Heart left ventricle (tissue), 13 donors: ENCODE measurements at regions not wholly inside any gene's neighbourhood (a gene's known extent, or its start where the extent isn't known, plus 50 kb on each side); places are given as distances from the start of the nearest gene placed in this dataset.

ENCODE experiments used
- POLR2A ChIP-seq, 2 donors: fragments of 450-650 bp; IDR thresholded peaks; one replicate each; pipeline ENCODE4 v1.6.1; 2017; ENCODE audit warnings: antibody characterized with exemption in 2 of 2, mild to moderate bottlenecking in 2 of 2, moderate library complexity in 2 of 2
- TF ChIP-seq, protein P1 (sequence below), 12 donors: fragments of 200-600 bp; sonication (generic) in 4 of 12; IDR thresholded peaks; one replicate each; pipeline versions ENCODE4 v1.5.0 to v1.8.0; 2018 to 2022; ENCODE audit warnings: antibody characterized with exemption in 12 of 12, mild to moderate bottlenecking in 5 of 12
- donor health status: ischemic (EF 13 %, LVEDD 7.1; RV severe dilation, severe dysfunction).
- donor health status: DM: no; HTN: yes; CAD: no.
- donor health status: DM: no; HTN: no; CAD: no.
- donor health status: ischemic (EF 25% LVEDD 6.9; RV normal size, moderate dysfunction).
- donor health status: ischemic (EF 25% LVEDD 5.7; RV mildly dilated, moderate dysfunction).
- donor health status: ischemic (EF 35%, LVEDD 5.7; RV mildly dilated, moderate dysfunction).
- donor health status: nonischemic (EF 11% LVEDD 7.7; RV severe dilation, severe dysfunction).
- donor health status: DM: yes; HTN: yes; CAD: no.
- donor health status: PGD.
- donor health status: ischemic (EF 29% LVEDD 5.4; RV normal size, mild dysfunction).
- donor health status: nonischemic (EF 23%, LVEDD 6.1; RV moderate dilation, normal function).

DNA sequence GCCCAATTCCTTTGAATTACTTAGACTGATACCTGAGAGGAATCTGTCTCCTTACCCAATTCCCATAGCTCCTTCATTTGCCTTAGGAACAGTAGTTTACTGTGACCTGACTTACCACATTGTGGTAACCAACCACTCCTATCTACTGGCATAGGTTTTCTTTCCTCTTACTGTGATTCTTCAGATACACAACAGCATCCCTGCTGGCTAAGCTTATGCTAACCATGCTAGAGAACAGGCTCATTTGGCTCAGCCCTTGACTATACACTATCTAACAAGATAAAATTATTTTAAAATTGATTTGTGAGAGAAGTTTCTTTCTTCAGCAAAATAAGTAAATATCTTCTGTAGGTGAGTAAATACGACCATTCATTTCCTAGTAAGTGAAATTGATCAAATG is 320.4 kb upstream of the DDHD1 start:
- TF ChIP-seq, protein P1, sequence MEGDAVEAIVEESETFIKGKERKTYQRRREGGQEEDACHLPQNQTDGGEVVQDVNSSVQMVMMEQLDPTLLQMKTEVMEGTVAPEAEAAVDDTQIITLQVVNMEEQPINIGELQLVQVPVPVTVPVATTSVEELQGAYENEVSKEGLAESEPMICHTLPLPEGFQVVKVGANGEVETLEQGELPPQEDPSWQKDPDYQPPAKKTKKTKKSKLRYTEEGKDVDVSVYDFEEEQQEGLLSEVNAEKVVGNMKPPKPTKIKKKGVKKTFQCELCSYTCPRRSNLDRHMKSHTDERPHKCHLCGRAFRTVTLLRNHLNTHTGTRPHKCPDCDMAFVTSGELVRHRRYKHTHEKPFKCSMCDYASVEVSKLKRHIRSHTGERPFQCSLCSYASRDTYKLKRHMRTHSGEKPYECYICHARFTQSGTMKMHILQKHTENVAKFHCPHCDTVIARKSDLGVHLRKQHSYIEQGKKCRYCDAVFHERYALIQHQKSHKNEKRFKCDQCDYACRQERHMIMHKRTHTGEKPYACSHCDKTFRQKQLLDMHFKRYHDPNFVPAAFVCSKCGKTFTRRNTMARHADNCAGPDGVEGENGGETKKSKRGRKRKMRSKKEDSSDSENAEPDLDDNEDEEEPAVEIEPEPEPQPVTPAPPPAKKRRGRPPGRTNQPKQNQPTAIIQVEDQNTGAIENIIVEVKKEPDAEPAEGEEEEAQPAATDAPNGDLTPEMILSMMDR (IDR thresholded peaks at IDR 0.05): no peak
- TF ChIP-seq POLR2A (IDR thresholded peaks at IDR 0.05): no peak
